WI38 (cell line): ENCODE measurements at regions not wholly inside any gene's neighbourhood (a gene's known extent, or its start where the extent isn't known, plus 50 kb on each side); places are given as distances from the start of the nearest gene placed in this dataset.
"Not testable (repeated sequence)": the region's sequence is repeated elsewhere in the genome, so short reads cannot be mapped to it uniquely, and the experiment has no call there.

Experiments used
- H3K4me3 ChIP-seq: 2 replicates; pipeline ENCODE4 v1.5.1; 2011; ENCODE audit warnings: low read depth, mild to moderate bottlenecking, control low read depth, low read length
- TF ChIP-seq, protein P1 (sequence below): IDR thresholded peaks from 2 replicates; pipeline ENCODE4 v1.5.1; 2012; ENCODE audit warnings: low read depth, mild to moderate bottlenecking, control low read depth, low read length

DNA sequence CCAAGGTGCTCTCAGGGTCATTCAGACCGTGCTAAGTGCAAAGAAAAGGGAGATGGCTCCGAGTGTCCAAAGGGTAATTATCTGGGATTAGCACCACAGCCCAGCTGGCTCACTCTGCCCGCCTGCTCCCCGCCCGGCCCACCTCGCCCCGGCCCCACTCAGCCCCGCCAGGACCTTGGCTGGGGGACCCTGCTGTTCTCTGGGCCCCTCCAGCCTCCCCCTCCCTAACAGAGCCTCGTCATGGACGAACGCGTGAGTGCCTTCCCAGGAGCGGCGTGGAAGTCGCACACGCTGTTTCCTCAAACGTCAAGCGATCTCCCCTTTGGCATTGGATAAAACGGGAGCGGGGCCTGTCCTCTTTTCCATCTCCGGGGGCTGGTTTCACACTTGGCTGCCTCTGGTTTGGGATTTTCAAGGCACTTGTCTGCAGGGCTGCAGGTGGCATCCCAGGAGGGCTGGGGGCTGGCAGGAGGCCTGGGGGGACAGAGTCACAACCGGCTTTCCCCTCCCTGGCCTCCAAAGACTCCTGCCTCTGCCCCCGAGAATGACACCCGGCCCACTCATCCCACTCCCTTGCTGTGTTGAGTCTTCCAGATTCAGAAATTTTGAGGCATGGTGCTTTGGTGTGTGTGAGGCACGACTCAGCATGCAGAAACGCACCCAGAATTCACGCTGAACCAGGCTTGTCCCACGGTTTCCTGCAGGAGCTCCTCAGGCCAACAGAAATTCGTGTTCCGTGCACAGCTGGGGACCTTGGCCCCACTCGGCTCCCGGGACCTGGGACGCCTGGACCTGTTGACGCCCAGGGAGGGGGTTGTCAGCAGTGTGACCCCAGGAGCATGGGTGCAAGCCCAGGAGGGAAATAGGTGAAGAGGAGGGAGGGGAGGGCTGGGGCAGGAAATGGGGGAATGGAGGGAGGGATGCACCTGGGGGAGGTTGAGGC lies 110.0 kb downstream of the PDGFA start:
- no peak overlapping the region for H3K4me3 ChIP-seq
- TF ChIP-seq, protein P1, sequence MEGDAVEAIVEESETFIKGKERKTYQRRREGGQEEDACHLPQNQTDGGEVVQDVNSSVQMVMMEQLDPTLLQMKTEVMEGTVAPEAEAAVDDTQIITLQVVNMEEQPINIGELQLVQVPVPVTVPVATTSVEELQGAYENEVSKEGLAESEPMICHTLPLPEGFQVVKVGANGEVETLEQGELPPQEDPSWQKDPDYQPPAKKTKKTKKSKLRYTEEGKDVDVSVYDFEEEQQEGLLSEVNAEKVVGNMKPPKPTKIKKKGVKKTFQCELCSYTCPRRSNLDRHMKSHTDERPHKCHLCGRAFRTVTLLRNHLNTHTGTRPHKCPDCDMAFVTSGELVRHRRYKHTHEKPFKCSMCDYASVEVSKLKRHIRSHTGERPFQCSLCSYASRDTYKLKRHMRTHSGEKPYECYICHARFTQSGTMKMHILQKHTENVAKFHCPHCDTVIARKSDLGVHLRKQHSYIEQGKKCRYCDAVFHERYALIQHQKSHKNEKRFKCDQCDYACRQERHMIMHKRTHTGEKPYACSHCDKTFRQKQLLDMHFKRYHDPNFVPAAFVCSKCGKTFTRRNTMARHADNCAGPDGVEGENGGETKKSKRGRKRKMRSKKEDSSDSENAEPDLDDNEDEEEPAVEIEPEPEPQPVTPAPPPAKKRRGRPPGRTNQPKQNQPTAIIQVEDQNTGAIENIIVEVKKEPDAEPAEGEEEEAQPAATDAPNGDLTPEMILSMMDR, result no peak

DNA sequence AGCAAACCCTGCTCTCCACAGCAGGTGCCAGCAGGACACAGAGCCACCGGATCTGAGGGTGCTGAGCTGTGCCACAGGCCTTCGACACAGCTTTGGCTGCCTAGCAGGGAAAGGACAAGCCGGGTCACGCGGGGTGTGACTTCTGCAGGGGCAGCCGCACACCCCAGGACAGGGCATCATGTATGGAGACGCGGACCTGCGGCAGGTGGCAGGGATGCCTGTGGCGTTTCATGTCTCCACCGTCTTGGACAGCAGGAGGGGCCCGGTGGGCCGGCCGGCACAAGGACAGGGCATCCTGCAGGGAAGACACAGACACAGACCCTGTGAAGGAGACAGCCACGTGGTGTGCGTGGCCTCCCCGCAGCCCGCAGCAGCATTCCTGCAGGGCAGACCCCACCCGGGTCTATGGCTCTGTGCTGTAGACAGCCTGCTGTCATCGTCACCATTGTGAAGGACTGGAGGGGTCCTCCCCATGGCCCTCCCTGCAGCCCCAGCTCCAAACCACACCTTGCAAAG lies 109.2 kb downstream of the PDGFA start:
- no peak overlapping the region for H3K4me3 ChIP-seq
- TF ChIP-seq, protein P1, result no peak

DNA sequence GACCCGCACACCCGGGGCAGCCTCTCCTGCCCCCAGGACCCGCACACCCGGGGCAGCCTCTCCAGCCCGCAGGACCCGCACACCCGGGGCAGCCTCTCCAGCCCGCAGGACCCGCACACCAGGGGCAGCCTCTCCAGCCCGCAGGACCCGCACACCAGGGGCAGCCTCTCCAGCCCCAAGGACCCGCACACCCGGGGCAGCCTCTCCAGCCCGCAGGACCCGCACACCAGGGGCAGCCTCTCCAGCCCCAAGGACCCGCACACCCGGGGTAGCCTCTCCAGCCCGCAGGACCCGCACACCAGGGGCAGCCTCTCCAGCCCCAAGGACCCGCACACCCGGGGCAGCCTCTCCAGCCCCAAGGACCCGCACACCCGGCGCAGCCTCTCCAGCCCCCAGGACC lies 108.5 kb downstream of the PDGFA start:
- not testable (repeated sequence) for H3K4me3 ChIP-seq

DNA sequence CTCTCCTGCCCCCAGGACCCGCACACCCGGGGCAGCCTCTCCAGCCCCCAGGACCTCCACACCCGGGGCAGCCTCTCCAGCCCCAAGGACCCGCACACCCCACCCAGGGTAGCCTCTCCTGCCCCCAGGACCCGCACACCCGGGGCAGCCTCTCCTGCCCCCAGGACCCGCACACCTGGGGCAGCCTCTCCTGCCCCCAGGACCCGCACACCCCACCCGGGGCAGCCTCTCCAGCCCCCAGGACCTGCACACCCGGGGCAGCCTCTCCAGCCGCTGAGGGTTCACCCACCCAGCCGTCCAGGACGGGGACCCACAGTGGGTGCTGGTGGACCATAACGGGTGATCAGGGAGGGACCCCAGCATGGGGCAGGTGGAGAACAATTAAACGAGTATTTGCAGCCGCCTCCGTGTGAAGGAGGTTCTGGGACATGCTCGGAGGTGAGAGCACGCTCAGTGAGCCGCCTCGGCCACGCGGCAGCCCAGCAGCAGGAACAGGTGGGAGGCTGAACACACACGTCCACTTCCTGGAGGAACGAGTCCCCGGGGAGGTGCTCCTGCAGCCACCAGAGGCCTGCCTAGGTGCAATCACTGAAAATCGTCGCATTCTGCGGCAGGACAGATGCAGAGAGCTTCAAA lies 107.9 kb downstream of the PDGFA start:
- no peak overlapping the region for H3K4me3 ChIP-seq
- TF ChIP-seq, protein P1, result no peak

DNA sequence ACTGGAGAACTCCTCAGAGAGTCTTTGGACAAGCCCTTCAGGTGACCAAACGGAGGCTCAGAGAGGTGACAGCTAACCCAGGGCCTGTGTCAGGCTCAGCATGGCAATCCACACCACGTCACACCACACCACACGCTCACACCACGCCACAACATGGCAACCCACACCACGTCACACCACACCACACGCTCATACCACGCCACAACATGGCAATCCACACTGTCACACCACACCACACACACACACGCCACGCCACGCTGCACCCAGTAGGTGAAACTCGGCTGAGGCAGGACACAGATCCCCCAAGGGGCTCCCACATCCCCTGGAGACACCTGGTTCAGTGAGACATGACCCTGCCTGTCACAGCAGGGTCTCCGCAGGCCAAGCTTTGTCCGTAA lies 107.3 kb downstream of the PDGFA start:
- no peak overlapping the region for H3K4me3 ChIP-seq
- TF ChIP-seq, protein P1, result no peak

DNA sequence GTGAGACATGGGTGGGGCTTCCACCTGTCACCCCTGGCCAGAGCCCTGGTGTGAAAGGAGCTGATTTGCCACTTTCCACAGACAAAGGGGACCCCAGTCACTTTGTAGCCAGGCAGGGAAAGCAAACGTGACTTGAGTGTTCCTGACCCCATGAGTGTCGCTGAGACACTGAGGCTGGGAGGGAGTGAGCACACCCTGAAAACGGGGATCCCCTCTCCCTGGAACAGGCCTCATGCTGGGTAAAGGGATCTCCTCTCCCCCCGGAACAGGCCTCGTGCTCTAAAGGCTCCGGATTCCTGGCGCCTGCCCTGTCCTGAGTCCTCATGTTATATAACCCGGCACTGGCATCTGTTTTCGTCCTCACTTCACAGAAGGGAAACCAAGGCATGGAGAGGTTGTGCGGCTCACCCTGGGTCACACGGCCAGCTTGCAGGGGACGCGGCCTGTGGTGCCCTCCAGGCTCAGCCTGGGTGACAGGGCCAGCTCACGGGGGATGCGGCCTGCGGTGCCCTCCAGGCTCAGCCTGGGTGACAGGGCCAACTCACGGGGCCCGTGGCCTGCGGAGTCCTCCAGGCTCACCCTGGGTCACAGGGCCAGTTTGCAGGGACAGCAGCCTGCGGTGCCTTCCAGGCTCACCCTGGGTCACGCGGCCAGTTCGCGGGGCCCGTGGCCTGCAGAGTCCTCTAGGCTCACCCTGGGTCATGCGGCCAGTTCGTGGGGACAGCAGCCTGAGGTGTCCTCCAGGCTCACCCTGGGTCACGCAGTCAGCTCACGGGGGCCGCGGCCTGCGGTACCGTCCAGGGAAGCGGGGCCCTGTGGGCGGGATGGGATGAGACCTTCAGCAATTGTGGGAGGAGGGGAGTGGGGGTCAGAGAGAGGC lies 104.7 kb downstream of the PDGFA start:
- TF ChIP-seq, protein P1, result no peak
- no peak overlapping the region for H3K4me3 ChIP-seq

DNA sequence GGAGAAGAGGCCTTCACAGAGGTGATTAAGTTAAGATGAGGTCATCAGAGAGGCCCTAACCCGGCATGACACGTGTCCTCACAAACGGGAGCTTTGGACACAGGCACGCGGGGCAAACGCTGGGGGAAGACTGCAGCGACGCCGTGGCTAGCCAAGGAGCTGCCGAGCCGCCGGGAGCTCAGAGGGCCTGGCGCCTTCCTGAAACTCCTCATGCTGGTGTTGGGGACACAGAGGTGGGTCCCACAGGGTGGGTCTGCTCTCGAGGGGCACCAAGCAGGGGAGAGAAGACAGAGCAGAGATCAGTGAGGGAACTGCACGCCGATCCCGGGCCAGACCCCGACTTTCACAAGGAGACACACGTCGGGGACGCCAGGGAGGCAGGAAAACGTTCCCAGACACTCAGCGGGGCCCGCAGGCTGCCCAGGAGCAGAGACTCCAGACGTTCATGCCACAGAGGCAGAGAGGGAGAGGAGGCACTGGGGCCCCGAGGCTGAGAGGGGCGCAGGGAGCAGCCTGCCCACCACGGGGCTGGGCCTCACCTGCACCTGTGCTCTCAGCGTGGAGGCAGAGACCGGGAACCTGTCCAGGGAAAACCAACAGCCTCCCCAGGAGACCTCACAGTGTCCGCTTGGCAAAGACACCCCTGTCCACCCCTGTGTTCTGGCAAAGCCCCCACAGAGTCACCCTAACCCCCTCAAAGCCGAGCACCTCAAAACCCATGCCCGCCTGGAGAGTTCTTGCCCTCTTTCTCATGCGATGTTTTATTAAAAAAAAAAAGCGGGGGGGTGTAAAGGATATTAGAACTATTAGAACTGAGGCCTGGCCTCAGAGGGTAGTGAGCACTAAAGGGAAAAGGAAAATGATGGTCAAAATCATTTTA lies 103.8 kb downstream of the PDGFA start:
- TF ChIP-seq, protein P1, result no peak
- H3K4me3 ChIP-seq, result no peak overlapping the region
